ENCODE measurements at regions not wholly inside any gene's neighbourhood (a gene's known extent, or its start where the extent isn't known, plus 50 kb on each side); places are given as distances from the start of the nearest gene placed in this dataset.
"Not testable (repeated sequence)": the region's sequence is repeated elsewhere in the genome, so short reads cannot be mapped to it uniquely, and the experiment has no call there.

GRCh38 chr21:22192766-22193165, 1194.6 kb downstream of the NCAM2 start:
- no peak for TF ChIP-seq CTCF (conservative IDR thresholded peaks at IDR 0.05)
- no peak overlapping the region for H3K27ac Mint-ChIP-seq
- H3K9me3 Mint-ChIP-seq, result no peaks in the 10 kb centered on the region
- no peak for DNase-seq (ENCODE audit: extremely low spot score, unreplicated experiment)
- no peaks in the 10 kb centered on the region for H3K4me1 Mint-ChIP-seq (ENCODE audit: unreplicated experiment)
- H3K36me3 Mint-ChIP-seq, result no peaks in the 10 kb centered on the region
- H3K4me3 Mint-ChIP-seq, result no peak overlapping the region
- H3K27me3 Mint-ChIP-seq, result no peaks in the 10 kb centered on the region

GRCh38 chr21:22194986-22195385, 1196.8 kb downstream of the NCAM2 start:
- not testable (repeated sequence) for H3K9me3 Mint-ChIP-seq; DNase-seq (ENCODE audit: extremely low spot score, unreplicated experiment); H3K4me3 Mint-ChIP-seq; H3K27ac Mint-ChIP-seq; H3K27me3 Mint-ChIP-seq; H3K36me3 Mint-ChIP-seq; H3K4me1 Mint-ChIP-seq (ENCODE audit: unreplicated experiment)

DNA sequence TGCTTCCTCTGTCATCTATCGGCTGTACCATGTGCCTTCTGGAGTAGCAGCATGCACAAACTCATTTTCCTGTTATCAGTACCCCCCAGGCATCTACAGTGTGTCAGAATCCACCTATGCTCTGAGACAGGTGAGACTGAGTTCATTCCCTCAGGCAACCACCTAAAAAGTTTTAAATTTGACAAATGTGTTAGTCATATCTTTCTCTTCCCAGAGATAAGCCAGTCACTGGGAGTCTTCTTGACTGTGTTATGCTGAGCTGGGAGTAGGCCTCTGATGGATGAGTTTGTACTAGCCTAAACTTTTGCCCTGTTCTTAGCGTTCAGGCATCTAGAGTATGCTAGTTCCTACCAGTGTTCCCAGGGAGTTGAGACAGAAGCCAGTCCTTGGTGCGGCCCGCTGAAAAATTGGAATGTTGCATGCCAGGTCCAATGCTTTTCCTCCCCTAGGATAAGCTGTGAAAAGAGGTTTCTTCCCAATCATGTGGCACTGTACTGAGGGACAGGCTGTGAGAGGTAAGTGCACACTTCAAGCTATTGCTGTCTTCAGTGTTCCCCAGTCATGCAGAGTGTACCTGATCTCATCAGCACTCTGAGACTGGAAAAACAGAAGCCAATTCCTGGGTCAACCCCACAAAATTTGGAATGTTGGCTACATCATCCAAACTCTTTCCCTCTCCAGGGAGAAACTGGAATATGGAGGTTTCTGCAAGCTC, 1202.3 kb downstream of the NCAM2 start:
- H3K27me3 Mint-ChIP-seq, result no peaks in the 10 kb centered on the region
- H3K4me1 Mint-ChIP-seq (ENCODE audit: unreplicated experiment), result no peaks in the 10 kb centered on the region
- peak overlapping the region; percentile 42 for H3K4me3 Mint-ChIP-seq
- peak overlapping the region; percentile 27 for H3K27ac Mint-ChIP-seq
- no peak for TF ChIP-seq CTCF (conservative IDR thresholded peaks at IDR 0.05)
- no peaks in the 10 kb centered on the region for H3K9me3 Mint-ChIP-seq
- DNase-seq (ENCODE audit: extremely low spot score, unreplicated experiment), result no peak
- H3K36me3 Mint-ChIP-seq, result no peaks in the 10 kb centered on the region

- DNase-seq (ENCODE audit: extremely low spot score, unreplicated experiment), result no peak
- Mint-ChIP-seq H3K9me3 (no peaks in the 10 kb centered on the region), H3K36me3 (no peaks in the 10 kb centered on the region), H3K27ac (no peak overlapping the region), H3K27me3 (no peaks in the 10 kb centered on the region), H3K4me3 (peak overlapping the region; percentile 42), H3K4me1 (ENCODE audit: unreplicated experiment) (no peaks in the 10 kb centered on the region)
- no peak for TF ChIP-seq CTCF (conservative IDR thresholded peaks at IDR 0.05)
These were observed 1202.9 kb downstream of the NCAM2 start for GRCh38 chr21:22201126-22201525.

DNA sequence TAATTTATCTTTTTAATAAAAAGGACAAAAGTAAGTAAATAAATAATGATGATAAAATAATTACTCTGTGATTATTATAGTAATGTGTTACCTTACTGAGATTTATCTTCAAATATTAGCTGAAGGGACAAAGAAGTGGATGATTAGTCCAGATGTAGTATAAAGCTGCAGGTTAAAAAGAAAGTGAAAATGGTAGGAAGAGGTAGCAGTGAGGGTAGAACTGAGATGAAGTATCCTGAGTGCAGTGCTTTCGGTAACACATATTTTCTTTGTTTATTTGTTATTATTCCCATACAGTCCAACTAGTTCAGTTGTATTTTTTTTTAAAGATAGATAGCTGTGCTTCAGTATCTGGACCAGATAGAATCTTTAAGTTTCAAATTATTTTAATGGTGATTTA, 1203.5 kb downstream of the NCAM2 start:
- Mint-ChIP-seq H3K4me1 (ENCODE audit: unreplicated experiment) (no peaks in the 10 kb centered on the region), H3K4me3 (peak overlapping the region; percentile 59), H3K9me3 (no peaks in the 10 kb centered on the region), H3K27me3 (no peaks in the 10 kb centered on the region), H3K36me3 (no peaks in the 10 kb centered on the region), H3K27ac (no peak overlapping the region)
- DNase-seq (ENCODE audit: extremely low spot score, unreplicated experiment), result no peak
- TF ChIP-seq CTCF (conservative IDR thresholded peaks at IDR 0.05), result no peak

- no peak overlapping the region for H3K4me3 Mint-ChIP-seq
- H3K27ac Mint-ChIP-seq, result no peak overlapping the region
- no peaks in the 10 kb centered on the region for H3K4me1 Mint-ChIP-seq (ENCODE audit: unreplicated experiment)
- H3K27me3 Mint-ChIP-seq, result no peaks in the 10 kb centered on the region
- TF ChIP-seq CTCF (conservative IDR thresholded peaks at IDR 0.05), result no peak
- H3K9me3 Mint-ChIP-seq, result no peaks in the 10 kb centered on the region
- no peak for DNase-seq (ENCODE audit: extremely low spot score, unreplicated experiment)
- no peaks in the 10 kb centered on the region for H3K36me3 Mint-ChIP-seq
These were observed 1211.1 kb downstream of the NCAM2 start for GRCh38 chr21:22209304-22209700.

All from type B pancreatic cell (in vitro differentiated cells).